ENCODE measurements at regions not wholly inside any gene's neighbourhood (a gene's known extent, or its start where the extent isn't known, plus 50 kb on each side); places are given as distances from the start of the nearest gene placed in this dataset.

DNA sequence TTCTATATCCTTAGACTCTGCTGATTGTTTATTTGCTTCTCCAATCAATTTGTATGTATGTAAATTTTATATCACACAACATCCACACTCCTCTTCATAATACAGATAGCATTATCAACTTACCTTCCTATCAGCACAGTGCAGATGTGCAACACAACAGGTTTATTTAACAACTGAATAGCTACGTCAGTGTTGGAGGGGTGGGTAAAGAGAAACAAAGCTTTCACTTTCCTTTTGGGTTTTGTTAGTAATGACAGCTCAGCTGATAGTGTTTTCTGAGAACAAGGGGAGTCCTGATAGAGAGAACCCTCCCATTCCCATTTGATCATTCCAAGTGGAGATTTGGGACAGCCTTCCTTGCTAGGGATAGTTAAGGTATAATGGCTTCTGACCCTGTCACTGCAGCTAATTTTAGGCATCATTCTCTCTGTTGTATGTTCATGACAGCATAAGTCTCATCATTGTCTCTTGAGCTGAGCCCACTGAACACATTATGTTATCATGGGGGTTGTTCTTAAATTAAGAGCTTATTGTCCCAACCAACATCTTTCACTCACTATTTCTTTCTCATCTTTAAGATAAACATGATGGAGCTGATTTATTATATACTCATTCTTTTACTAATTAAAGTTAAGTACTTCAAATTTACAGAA, 227.7 kb downstream of the GPD2 start:
- TF ChIP-seq CTCF (IDR thresholded peaks at IDR 0.05; ENCODE audit: poor library complexity, severe bottlenecking) (no peak), TAF1 (IDR thresholded peaks at IDR 0.05; ENCODE audit: low read depth) (no peak), SMC3 (conservative IDR thresholded peaks at IDR 0.05; ENCODE audit: poor library complexity) (no peak), EP300 (conservative IDR thresholded peaks at IDR 0.05; ENCODE audit: poor library complexity, severe bottlenecking) (no peak)
- TF ChIP-seq, protein P1, sequence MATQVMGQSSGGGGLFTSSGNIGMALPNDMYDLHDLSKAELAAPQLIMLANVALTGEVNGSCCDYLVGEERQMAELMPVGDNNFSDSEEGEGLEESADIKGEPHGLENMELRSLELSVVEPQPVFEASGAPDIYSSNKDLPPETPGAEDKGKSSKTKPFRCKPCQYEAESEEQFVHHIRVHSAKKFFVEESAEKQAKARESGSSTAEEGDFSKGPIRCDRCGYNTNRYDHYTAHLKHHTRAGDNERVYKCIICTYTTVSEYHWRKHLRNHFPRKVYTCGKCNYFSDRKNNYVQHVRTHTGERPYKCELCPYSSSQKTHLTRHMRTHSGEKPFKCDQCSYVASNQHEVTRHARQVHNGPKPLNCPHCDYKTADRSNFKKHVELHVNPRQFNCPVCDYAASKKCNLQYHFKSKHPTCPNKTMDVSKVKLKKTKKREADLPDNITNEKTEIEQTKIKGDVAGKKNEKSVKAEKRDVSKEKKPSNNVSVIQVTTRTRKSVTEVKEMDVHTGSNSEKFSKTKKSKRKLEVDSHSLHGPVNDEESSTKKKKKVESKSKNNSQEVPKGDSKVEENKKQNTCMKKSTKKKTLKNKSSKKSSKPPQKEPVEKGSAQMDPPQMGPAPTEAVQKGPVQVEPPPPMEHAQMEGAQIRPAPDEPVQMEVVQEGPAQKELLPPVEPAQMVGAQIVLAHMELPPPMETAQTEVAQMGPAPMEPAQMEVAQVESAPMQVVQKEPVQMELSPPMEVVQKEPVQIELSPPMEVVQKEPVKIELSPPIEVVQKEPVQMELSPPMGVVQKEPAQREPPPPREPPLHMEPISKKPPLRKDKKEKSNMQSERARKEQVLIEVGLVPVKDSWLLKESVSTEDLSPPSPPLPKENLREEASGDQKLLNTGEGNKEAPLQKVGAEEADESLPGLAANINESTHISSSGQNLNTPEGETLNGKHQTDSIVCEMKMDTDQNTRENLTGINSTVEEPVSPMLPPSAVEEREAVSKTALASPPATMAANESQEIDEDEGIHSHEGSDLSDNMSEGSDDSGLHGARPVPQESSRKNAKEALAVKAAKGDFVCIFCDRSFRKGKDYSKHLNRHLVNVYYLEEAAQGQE (IDR thresholded peaks at IDR 0.05; ENCODE audit: borderline replicate concordance) = no peak
